ENCODE measurements at regions not wholly inside any gene's neighbourhood (a gene's known extent, or its start where the extent isn't known, plus 50 kb on each side); places are given as distances from the start of the nearest gene placed in this dataset.

- H3K36me3 ChIP-seq = no peaks in the 10 kb centered on the region
- H3K4me1 ChIP-seq = no peaks in the 10 kb centered on the region
- no peak for ATAC-seq
- H3K9me3 ChIP-seq = no peaks in the 10 kb centered on the region
- WGBS, 2 donors (ENCODE audit: low coverage in 1 of 2) = 77 to 93% methylated on average over 4 to 5 of the region's 5 CpGs
- no peak overlapping the region for H3K4me3 ChIP-seq
- H3K27me3 ChIP-seq = peaks cover 4% of the 10 kb centered on the region
- H3K27ac ChIP-seq = no peak overlapping the region
- TF ChIP-seq, protein P1, sequence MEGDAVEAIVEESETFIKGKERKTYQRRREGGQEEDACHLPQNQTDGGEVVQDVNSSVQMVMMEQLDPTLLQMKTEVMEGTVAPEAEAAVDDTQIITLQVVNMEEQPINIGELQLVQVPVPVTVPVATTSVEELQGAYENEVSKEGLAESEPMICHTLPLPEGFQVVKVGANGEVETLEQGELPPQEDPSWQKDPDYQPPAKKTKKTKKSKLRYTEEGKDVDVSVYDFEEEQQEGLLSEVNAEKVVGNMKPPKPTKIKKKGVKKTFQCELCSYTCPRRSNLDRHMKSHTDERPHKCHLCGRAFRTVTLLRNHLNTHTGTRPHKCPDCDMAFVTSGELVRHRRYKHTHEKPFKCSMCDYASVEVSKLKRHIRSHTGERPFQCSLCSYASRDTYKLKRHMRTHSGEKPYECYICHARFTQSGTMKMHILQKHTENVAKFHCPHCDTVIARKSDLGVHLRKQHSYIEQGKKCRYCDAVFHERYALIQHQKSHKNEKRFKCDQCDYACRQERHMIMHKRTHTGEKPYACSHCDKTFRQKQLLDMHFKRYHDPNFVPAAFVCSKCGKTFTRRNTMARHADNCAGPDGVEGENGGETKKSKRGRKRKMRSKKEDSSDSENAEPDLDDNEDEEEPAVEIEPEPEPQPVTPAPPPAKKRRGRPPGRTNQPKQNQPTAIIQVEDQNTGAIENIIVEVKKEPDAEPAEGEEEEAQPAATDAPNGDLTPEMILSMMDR (IDR thresholded peaks at IDR 0.05) = no peak
- TF ChIP-seq POLR2A (IDR thresholded peaks at IDR 0.05) (no peak), POLR2AphosphoS5 (IDR thresholded peaks at IDR 0.05) (no peak), EP300 (IDR thresholded peaks at IDR 0.05) (no peak)
Measured at GRCh38 chr10:81009296-81009695, 471.6 kb downstream of the SH2D4B start.

DNA sequence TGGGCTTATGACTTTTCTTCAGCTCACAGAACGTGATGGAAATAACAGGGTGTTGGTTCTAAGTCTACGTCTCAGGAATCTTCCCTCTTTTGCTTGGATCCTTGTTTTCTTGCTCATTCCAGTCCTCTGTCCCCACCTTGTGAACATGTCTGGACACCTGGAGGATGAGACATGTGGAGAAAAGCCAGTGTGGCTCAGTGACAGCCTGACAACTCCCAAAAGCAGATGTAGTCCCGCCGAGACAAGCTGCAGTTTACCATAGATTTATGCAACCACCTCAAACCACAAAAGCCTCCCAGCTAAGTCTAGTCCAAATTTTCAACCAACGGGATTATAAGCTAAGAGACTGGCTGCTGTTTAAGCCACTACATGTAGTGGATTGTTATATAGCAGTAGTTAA is 476.1 kb downstream of the SH2D4B start:
- Histone ChIP-seq H3K27ac (no peak overlapping the region), H3K9me3 (no peaks in the 10 kb centered on the region), H3K4me1 (no peaks in the 10 kb centered on the region), H3K36me3 (no peaks in the 10 kb centered on the region), H3K4me3 (no peak overlapping the region), H3K27me3 (no peaks in the 10 kb centered on the region)
- TF ChIP-seq, protein P1 (IDR thresholded peaks at IDR 0.05) = no peak
- TF ChIP-seq POLR2AphosphoS5 (IDR thresholded peaks at IDR 0.05) (no peak), EP300 (IDR thresholded peaks at IDR 0.05) (no peak), POLR2A (IDR thresholded peaks at IDR 0.05) (no peak)
- no peak for ATAC-seq
- 68 to 71% methylated on average over 4 to 5 of the region's 5 CpGs for WGBS, 2 donors (ENCODE audit: low coverage in 1 of 2)

DNA sequence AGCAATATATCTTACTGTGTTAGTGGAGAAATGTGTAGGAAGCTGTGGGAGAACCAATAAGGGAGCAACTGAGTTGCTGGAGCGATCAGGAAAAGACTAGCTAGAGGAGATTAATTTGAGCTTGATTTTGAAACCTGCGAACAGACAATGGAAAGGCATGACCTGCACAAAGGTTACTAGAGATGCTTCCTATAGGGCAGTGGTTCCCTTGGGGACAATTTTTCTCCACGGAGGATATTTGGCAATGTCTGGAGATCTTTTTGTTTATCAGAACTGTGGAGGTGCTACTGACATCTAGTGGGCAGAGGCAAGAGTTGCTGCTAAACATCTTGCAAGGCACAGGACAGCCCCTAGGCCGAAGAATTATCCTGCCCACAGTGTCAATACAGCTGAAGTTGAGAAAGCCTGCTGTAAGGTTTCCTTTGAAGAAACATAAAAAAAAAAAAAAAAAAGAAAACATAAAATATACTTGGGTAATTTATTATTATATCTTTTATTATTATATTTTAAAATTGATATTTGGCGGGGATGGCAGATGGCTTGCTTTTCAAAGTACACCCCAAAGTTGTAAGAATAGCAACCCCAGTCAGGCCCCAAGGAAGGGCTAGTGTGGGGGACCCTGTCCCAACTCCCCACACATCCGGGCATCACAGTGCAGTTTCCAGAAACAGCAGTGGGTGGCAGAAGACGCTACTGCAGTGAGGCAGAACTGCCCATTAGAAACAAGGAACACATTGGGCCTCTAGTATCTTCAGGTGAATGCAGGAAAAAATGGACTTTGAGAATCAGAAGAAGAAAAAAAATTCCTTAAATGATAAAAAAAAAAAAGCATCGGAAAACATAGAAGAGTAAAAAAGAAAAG is 481.6 kb downstream of the SH2D4B start:
- H3K27ac ChIP-seq = no peak overlapping the region
- H3K4me3 ChIP-seq = no peak overlapping the region
- no peak for ATAC-seq
- no peaks in the 10 kb centered on the region for H3K27me3 ChIP-seq
- 50 to 54% methylated on average over 7 to 8 of the region's 8 CpGs for WGBS, 2 donors (ENCODE audit: low coverage in 1 of 2)
- no peaks in the 10 kb centered on the region for H3K36me3 ChIP-seq
- TF ChIP-seq, protein P1 (IDR thresholded peaks at IDR 0.05) = peak in 1 of 4 experiments; percentile 35
- TF ChIP-seq EP300 (IDR thresholded peaks at IDR 0.05) = no peak
- H3K4me1 ChIP-seq = no peaks in the 10 kb centered on the region
- no peaks in the 10 kb centered on the region for H3K9me3 ChIP-seq

GRCh38 chr10:81021428-81022129 is 483.9 kb downstream of the SH2D4B start:
- 82 to 100% methylated on average over 1 to 3 of the region's 3 CpGs for WGBS, 2 donors (ENCODE audit: low coverage in 1 of 2)
- Histone ChIP-seq H3K27ac (no peak overlapping the region), H3K27me3 (no peaks in the 10 kb centered on the region), H3K9me3 (no peaks in the 10 kb centered on the region), H3K36me3 (no peaks in the 10 kb centered on the region), H3K4me1 (no peaks in the 10 kb centered on the region), H3K4me3 (no peak overlapping the region)
- no peak for ATAC-seq
- TF ChIP-seq, protein P1 (IDR thresholded peaks at IDR 0.05) = no peak
- no peak for TF ChIP-seq POLR2A (IDR thresholded peaks at IDR 0.05)
- no peak for TF ChIP-seq EP300 (IDR thresholded peaks at IDR 0.05)

- Histone ChIP-seq H3K27ac (no peak overlapping the region), H3K4me3 (no peak overlapping the region), H3K36me3 (no peaks in the 10 kb centered on the region), H3K27me3 (no peaks in the 10 kb centered on the region), H3K4me1 (no peaks in the 10 kb centered on the region), H3K9me3 (no peaks in the 10 kb centered on the region)
- ATAC-seq = no peak
- WGBS, 2 donors (ENCODE audit: low coverage in 1 of 2) = 79 to 90% methylated on average over 3 of the region's 3 CpGs
- TF ChIP-seq POLR2AphosphoS5 (IDR thresholded peaks at IDR 0.05) (no peak), POLR2A (IDR thresholded peaks at IDR 0.05) (no peak), EP300 (IDR thresholded peaks at IDR 0.05) (no peak)
- TF ChIP-seq, protein P1 (IDR thresholded peaks at IDR 0.05) = no peak
Measured at GRCh38 chr10:81026591-81026990, 488.9 kb downstream of the SH2D4B start.
